Panc1 (cell line): ENCODE measurements at regions not wholly inside any gene's neighbourhood (a gene's known extent, or its start where the extent isn't known, plus 50 kb on each side); places are given as distances from the start of the nearest gene placed in this dataset.

Source experiments
- ATAC-seq: fragments of 200-7000 bp; cut with Tn5 transposase; 2 replicates; pipeline ENCODE4 v1.9.1; 2020; ENCODE audit warnings: mild to moderate bottlenecking, moderate library complexity
- BruUV-seq: library from RNA; stranded (reverse); fragments of 400-500 nt; replicated peaks from 2 replicates; lab custom pipeline; 2021; lab: Mats Ljungman, UMichigan
- CTCF ChIA-PET: fragments of 300-600 bp; sonication (Branson Sonifier 250); formaldehyde crosslinking; loops from one replicate; lab custom pipeline; 2022; ENCODE audit warnings: antibody characterized with exemption; lab: Charles Lee
- POLR2A ChIA-PET: fragments of 300-600 bp; sonication (Branson Sonifier 250); formaldehyde crosslinking; loops from one replicate; lab custom pipeline; 2022; ENCODE audit warnings: antibody characterized with exemption; lab: Charles Lee
- DNase-seq: peaks from one replicate; pipeline ENCODE4 v3.0.0-alpha.2; 2010; ENCODE audit warnings: low read depth, low spot score
- H3K27ac ChIP-seq: 2 replicates; pipeline ENCODE4 v1.5.1; 2011; ENCODE audit warnings: mild to moderate bottlenecking, low read length, inconsistent platforms
- H3K27me3 ChIP-seq: fragments of 200-500 bp; sonication (Bioruptor generic); 2 replicates; pipeline ENCODE4 v1.6.0; 2014; ENCODE audit warnings: low read length, inconsistent platforms; ENCODE audit not compliant: control insufficient read depth, insufficient read depth
- H3K36me3 ChIP-seq: fragments of 200-500 bp; sonication (Bioruptor generic); 2 replicates; pipeline ENCODE4 v1.5.1; 2014; ENCODE audit warnings: inconsistent platforms, mild to moderate bottlenecking, low read length, moderate library complexity; ENCODE audit not compliant: control insufficient read depth, insufficient read depth
- H3K4me1 ChIP-seq: 2 replicates; pipeline ENCODE4 v1.5.1; 2011; ENCODE audit warnings: inconsistent platforms, mild to moderate bottlenecking, low read length, moderate library complexity; ENCODE audit not compliant: control insufficient read depth, insufficient read depth
- H3K4me3 ChIP-seq, 2 experiments: 2 replicates each; pipeline ENCODE4 v1.5.1; 2011 to 2012; ENCODE audit warnings: low read depth in 2 of 2, low read length in 2 of 2, mild to moderate bottlenecking in 2 of 2, inconsistent platforms in 1 of 2, moderate library complexity in 1 of 2
- H3K9me3 ChIP-seq: fragments of 200-500 bp; sonication (Bioruptor generic); 2 replicates; pipeline ENCODE4 v1.5.1; 2014; ENCODE audit warnings: low read depth, mild to moderate bottlenecking, inconsistent platforms, low read length, moderate library complexity; ENCODE audit not compliant: control insufficient read depth, insufficient read depth
- CTCF ChIP-seq: fragments of 450-650 bp; IDR thresholded peaks from 2 replicates; pipeline ENCODE4 v1.5.1; 2017; ENCODE audit warnings: mild to moderate bottlenecking
- POLR2AphosphoS5 ChIP-seq: IDR thresholded peaks from 2 replicates; pipeline ENCODE4 v1.6.1; 2012; ENCODE audit warnings: mild to moderate bottlenecking, low read depth, low read length, moderate library complexity
- REST ChIP-seq, 2 experiments: IDR thresholded peaks; 2 replicates each; pipeline ENCODE4 v1.6.1; 2011 to 2012; ENCODE audit warnings: low read depth in 2 of 2, control low read depth in 1 of 2, low read length in 1 of 2, mild to moderate bottlenecking in 1 of 2, moderate library complexity in 1 of 2; ENCODE audit not compliant: insufficient read depth in 1 of 2
- SIN3A ChIP-seq: IDR thresholded peaks from 2 replicates; pipeline ENCODE4 v1.6.1; 2012; ENCODE audit warnings: low read depth, mild to moderate bottlenecking, low read length, moderate library complexity, borderline replicate concordance; ENCODE audit not compliant: insufficient read depth
- TCF7L2 ChIP-seq: IDR thresholded peaks from 2 replicates; pipeline ENCODE4 v1.6.1; 2011; ENCODE audit warnings: mild to moderate bottlenecking, low read depth, low read length, inconsistent platforms
- in situ Hi-C: cut with HindIII; loops from 2 replicates; pipeline ENCODE4 v1.10.0; 2016; ENCODE audit warnings: low sequenced_read_pairs, low pct_unique_long_range_greater_than_20kb
- intact Hi-C: fragments of 100-400 bp; cut with micrococcal nuclease; formaldehyde crosslinking; loops from one replicate; pipeline ENCODE4 v1.10.0; 2022; ENCODE audit not compliant: unreplicated experiment

GRCh38 chr15:58285921-58286278 is 145.9 kb upstream of the LIPC start:
- TF ChIP-seq TCF7L2 (no peak), SIN3A (no peak), POLR2AphosphoS5 (no peak), REST (IDR thresholded peaks at IDR 0.05; ENCODE audit: insufficient read depth in 1 of 2, low read depth in 2 of 2, low read length in 1 of 2) (no peak), CTCF (no peak)
- ATAC-seq = no peak
- ChIA-PET CTCF (no interaction called here), POLR2A (no interaction called here)
- DNase-seq = no peak
- H3K9me3 ChIP-seq = no peaks in the 10 kb centered on the region
- no peak overlapping the region for H3K4me3 ChIP-seq
- in situ Hi-C loops (no loop called here), intact Hi-C loops (no loop called here)
- H3K36me3 ChIP-seq = no peaks in the 10 kb centered on the region
- peaks cover under 1% of the 10 kb centered on the region; the same call in 1 of the 2 replicates for H3K27me3 ChIP-seq
- no peak overlapping the region for H3K27ac ChIP-seq
- no peaks in the 10 kb centered on the region for H3K4me1 ChIP-seq
- BruUV-seq = no TSS peak

- Histone ChIP-seq H3K4me1 (no peaks in the 10 kb centered on the region), H3K36me3 (no peaks in the 10 kb centered on the region), H3K9me3 (no peaks in the 10 kb centered on the region), H3K27ac (no peak overlapping the region), H3K4me3 (no peak overlapping the region), H3K27me3 (no peaks in the 10 kb centered on the region)
- in situ Hi-C loops = no loop called here
- POLR2A ChIA-PET = no interaction called here
- DNase-seq (no peak), ATAC-seq (no peak)
- TF ChIP-seq REST (IDR thresholded peaks at IDR 0.05; ENCODE audit: insufficient read depth in 1 of 2, low read depth in 2 of 2, low read length in 1 of 2) = no peak
- TF ChIP-seq SIN3A = no peak
- no peak for TF ChIP-seq POLR2AphosphoS5
- no peak for TF ChIP-seq CTCF
- no peak for TF ChIP-seq TCF7L2
- intact Hi-C loops = no loop called here
- BruUV-seq = no TSS peak
- CTCF ChIA-PET = no interaction called here
These were observed 145.3 kb upstream of the LIPC start for GRCh38 chr15:58286523-58286922.
